ENCODE measurements at regions not wholly inside any gene's neighbourhood (a gene's known extent, or its start where the extent isn't known, plus 50 kb on each side); places are given as distances from the start of the nearest gene placed in this dataset.

DNA sequence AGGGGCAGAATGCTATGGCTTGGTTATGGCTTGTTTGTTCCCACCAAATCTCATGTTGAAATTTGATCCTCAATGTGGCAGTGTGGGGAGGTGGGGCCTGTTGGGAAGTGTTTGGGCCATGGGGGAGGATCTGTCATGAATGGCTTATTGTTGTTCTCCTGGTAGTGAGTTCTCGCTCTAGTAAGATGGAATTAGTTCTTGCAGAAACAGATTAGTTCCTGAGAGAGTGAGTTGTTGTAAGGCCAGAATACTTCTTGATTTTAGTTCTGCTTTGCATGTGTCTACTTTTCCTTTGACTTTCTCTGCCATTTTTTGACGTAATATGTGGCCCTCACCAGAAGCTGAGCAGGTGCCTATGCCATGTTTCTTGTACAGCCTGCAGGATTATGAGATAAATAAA, 188.2 kb downstream of the KIF20B start:
- TF ChIP-seq, protein P1, sequence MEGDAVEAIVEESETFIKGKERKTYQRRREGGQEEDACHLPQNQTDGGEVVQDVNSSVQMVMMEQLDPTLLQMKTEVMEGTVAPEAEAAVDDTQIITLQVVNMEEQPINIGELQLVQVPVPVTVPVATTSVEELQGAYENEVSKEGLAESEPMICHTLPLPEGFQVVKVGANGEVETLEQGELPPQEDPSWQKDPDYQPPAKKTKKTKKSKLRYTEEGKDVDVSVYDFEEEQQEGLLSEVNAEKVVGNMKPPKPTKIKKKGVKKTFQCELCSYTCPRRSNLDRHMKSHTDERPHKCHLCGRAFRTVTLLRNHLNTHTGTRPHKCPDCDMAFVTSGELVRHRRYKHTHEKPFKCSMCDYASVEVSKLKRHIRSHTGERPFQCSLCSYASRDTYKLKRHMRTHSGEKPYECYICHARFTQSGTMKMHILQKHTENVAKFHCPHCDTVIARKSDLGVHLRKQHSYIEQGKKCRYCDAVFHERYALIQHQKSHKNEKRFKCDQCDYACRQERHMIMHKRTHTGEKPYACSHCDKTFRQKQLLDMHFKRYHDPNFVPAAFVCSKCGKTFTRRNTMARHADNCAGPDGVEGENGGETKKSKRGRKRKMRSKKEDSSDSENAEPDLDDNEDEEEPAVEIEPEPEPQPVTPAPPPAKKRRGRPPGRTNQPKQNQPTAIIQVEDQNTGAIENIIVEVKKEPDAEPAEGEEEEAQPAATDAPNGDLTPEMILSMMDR (conservative IDR thresholded peaks at IDR 0.05; ENCODE audit: low read length) = no peak
- no peak for TF ChIP-seq EZH2phosphoT487 (IDR thresholded peaks at IDR 0.05; ENCODE audit: borderline replicate concordance, low read depth, low read length)

Data from OCI-LY7 (cell line).